ENCODE measurements at regions not wholly inside any gene's neighbourhood (a gene's known extent, or its start where the extent isn't known, plus 50 kb on each side); places are given as distances from the start of the nearest gene placed in this dataset.

DNA sequence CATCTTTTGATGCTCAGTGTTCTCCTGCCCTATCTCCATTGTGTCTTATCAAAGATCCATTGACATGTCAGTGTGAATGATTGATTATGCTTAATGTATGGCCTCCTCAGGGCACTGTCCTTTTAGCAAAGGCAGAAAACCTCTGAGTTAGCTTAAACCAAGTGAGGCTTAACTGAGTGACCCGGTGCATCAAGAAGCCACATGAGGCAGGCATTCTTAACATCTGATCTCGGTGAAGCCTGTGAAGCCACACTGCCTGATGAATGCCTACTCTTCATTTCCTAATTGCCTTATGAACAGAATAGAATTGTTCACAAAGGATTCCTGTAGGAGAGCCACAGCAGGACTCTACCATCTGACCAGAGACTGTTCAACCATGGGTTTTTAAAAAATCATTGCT, 168.1 kb upstream of the SOX21 start:
- Mint-ChIP-seq H3K27ac (no peak overlapping the region), H3K4me3 (no peak overlapping the region), H3K27me3 (ENCODE audit: insufficient read depth) (peaks cover 4% of the 10 kb centered on the region), H3K36me3 (ENCODE audit: low read depth) (no peaks in the 10 kb centered on the region), H3K4me1 (no peaks in the 10 kb centered on the region), H3K9me3 (peaks cover 4% of the 10 kb centered on the region)
- H3K9me3 ChIP-seq (ENCODE audit: control insufficient read depth, low read length), result no peaks in the 10 kb centered on the region
- DNase-seq, result no peak
- H3K4me1 ChIP-seq (ENCODE audit: control insufficient read depth, insufficient read depth, low read length), result no peaks in the 10 kb centered on the region
- H3K27me3 ChIP-seq (ENCODE audit: control insufficient read depth, insufficient read depth, low read length, poor library complexity, severe bottlenecking), result peaks cover 8% of the 10 kb centered on the region
- no peak overlapping the region for H3K4me3 ChIP-seq (ENCODE audit: low read length)
- no peak overlapping the region for H3K9ac ChIP-seq (ENCODE audit: extremely low read depth, low read length, poor library complexity, severe bottlenecking)
- TF ChIP-seq, protein P1, sequence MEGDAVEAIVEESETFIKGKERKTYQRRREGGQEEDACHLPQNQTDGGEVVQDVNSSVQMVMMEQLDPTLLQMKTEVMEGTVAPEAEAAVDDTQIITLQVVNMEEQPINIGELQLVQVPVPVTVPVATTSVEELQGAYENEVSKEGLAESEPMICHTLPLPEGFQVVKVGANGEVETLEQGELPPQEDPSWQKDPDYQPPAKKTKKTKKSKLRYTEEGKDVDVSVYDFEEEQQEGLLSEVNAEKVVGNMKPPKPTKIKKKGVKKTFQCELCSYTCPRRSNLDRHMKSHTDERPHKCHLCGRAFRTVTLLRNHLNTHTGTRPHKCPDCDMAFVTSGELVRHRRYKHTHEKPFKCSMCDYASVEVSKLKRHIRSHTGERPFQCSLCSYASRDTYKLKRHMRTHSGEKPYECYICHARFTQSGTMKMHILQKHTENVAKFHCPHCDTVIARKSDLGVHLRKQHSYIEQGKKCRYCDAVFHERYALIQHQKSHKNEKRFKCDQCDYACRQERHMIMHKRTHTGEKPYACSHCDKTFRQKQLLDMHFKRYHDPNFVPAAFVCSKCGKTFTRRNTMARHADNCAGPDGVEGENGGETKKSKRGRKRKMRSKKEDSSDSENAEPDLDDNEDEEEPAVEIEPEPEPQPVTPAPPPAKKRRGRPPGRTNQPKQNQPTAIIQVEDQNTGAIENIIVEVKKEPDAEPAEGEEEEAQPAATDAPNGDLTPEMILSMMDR (conservative IDR thresholded peaks at IDR 0.05), result no peak
- 50 to 83% methylated on average over 2 of the region's 2 CpGs for WGBS, 2 experiments (ENCODE audit: insufficient coverage in 1 of 2, insufficient read length in 1 of 2)
- no peak overlapping the region for H3K27ac ChIP-seq (ENCODE audit: low read depth, low read length)
- H3K36me3 ChIP-seq (ENCODE audit: control insufficient read depth, insufficient read depth, low read length), result no peaks in the 10 kb centered on the region

DNA sequence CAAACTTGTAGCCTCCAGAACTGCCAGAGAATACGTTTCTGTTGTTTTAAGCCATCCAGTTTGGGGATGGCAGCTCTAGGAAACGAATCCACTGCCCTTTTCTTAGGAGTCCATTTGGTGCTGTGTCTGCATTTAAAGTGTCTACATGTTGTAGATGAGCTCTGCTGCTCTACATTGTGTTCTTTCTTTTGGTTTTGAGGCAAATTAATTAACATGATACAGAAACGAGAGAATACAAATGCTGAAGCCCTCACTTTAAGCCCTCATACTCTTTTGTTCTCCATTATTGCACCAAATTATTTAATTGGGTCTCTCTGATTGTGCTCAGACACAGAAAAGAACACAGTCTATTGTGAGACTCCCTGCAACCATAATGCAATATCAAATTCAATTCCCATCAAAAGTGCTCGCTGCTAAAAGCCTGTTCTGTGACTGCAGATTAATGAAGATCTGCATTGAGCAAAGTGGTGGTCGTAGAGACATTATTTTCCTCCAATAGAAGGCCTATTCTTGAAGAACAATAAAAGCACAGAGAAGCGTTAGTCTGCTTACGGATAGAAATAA, 166.3 kb upstream of the SOX21 start:
- H3K36me3 ChIP-seq (ENCODE audit: control insufficient read depth, insufficient read depth, low read length), result no peaks in the 10 kb centered on the region
- H3K27me3 ChIP-seq (ENCODE audit: control insufficient read depth, insufficient read depth, low read length, poor library complexity, severe bottlenecking), result peaks cover 8% of the 10 kb centered on the region
- no peaks in the 10 kb centered on the region for H3K9me3 ChIP-seq (ENCODE audit: control insufficient read depth, low read length)
- no peaks in the 10 kb centered on the region for H3K36me3 Mint-ChIP-seq (ENCODE audit: low read depth)
- no peaks in the 10 kb centered on the region for H3K4me1 ChIP-seq (ENCODE audit: control insufficient read depth, insufficient read depth, low read length)
- no peak overlapping the region for H3K27ac Mint-ChIP-seq
- peaks cover 9% of the 10 kb centered on the region for H3K27me3 Mint-ChIP-seq (ENCODE audit: insufficient read depth)
- TF ChIP-seq, protein P1 (conservative IDR thresholded peaks at IDR 0.05), result no peak
- no peak overlapping the region for H3K4me3 ChIP-seq (ENCODE audit: low read length)
- H3K9me3 Mint-ChIP-seq, result peaks cover 4% of the 10 kb centered on the region
- DNase-seq, result no peak
- 85 to 90% methylated on average over 6 to 7 of the region's 7 CpGs for WGBS, 2 experiments (ENCODE audit: insufficient coverage in 1 of 2, insufficient read length in 1 of 2)
- H3K27ac ChIP-seq (ENCODE audit: low read depth, low read length), result no peak overlapping the region
- H3K4me1 Mint-ChIP-seq, result no peaks in the 10 kb centered on the region
- no peak overlapping the region for H3K4me3 Mint-ChIP-seq
- no peak overlapping the region for H3K9ac ChIP-seq (ENCODE audit: extremely low read depth, low read length, poor library complexity, severe bottlenecking)

DNA sequence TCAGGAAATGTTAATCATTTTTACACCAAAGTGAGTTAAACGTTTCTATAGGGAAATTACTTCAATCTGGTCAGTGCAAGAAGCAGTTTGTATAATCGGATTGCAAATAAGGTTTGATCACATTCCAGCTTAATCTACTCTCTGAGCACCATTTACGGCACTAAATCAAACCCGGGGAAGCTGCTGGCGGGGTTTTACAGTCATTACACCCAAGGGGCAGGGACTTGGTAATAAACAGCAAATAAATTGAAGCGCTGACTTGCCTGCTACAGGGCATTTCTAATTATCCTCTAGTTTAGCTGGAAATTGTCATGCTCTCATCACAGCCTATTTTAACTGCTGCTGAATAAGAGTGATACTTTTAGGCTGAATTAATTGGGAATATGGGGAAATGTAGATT, 152.1 kb upstream of the SOX21 start:
- no peak overlapping the region for H3K4me3 Mint-ChIP-seq
- no peaks in the 10 kb centered on the region for H3K36me3 ChIP-seq (ENCODE audit: control insufficient read depth, insufficient read depth, low read length)
- peaks cover 19% of the 10 kb centered on the region for H3K27me3 ChIP-seq (ENCODE audit: control insufficient read depth, insufficient read depth, low read length, poor library complexity, severe bottlenecking)
- H3K9me3 ChIP-seq (ENCODE audit: control insufficient read depth, low read length), result no peaks in the 10 kb centered on the region
- no peaks in the 10 kb centered on the region for H3K36me3 Mint-ChIP-seq (ENCODE audit: low read depth)
- H3K27me3 Mint-ChIP-seq (ENCODE audit: insufficient read depth), result peaks cover 7% of the 10 kb centered on the region
- no peak overlapping the region for H3K4me3 ChIP-seq (ENCODE audit: low read length)
- no peak overlapping the region for H3K27ac ChIP-seq (ENCODE audit: low read depth, low read length)
- 90 to 92% methylated on average over 6 of the region's 6 CpGs for WGBS, 2 experiments (ENCODE audit: insufficient coverage in 1 of 2, insufficient read length in 1 of 2)
- H3K4me1 ChIP-seq (ENCODE audit: control insufficient read depth, insufficient read depth, low read length), result no peaks in the 10 kb centered on the region
- H3K9me3 Mint-ChIP-seq, result peaks cover 3% of the 10 kb centered on the region
- TF ChIP-seq, protein P1 (conservative IDR thresholded peaks at IDR 0.05), result no peak
- no peak for DNase-seq
- H3K4me1 Mint-ChIP-seq, result no peaks in the 10 kb centered on the region
- H3K27ac Mint-ChIP-seq, result no peak overlapping the region
- H3K9ac ChIP-seq (ENCODE audit: extremely low read depth, low read length, poor library complexity, severe bottlenecking), result no peak overlapping the region
